ENCODE measurements at regions not wholly inside any gene's neighbourhood (a gene's known extent, or its start where the extent isn't known, plus 50 kb on each side); places are given as distances from the start of the nearest gene placed in this dataset.

GRCh38 chr14:76309572-76310162, 66.3 kb upstream of the ESRRB start:
- Histone ChIP-seq H3K36me3 (no peaks in the 10 kb centered on the region), H3K27me3 (no peaks in the 10 kb centered on the region), H3K9me3 (no peaks in the 10 kb centered on the region), H3K27ac (no peak overlapping the region), H3K4me3 (no peak overlapping the region), H3K4me1 (no peaks in the 10 kb centered on the region)
- no peak for TF ChIP-seq POLR2A (IDR thresholded peaks at IDR 0.05)
- no peak for TF ChIP-seq CTCF (IDR thresholded peaks at IDR 0.05)
- no peak for TF ChIP-seq POLR2AphosphoS5 (IDR thresholded peaks at IDR 0.05; ENCODE audit: insufficient read depth in 1 of 2, low read depth in 1 of 2)
- intact Hi-C loops (cut with DNase I), result no loop called here
- peak; percentile 52 to 56 for DNase-seq (ENCODE audit: extremely low spot score in 2 of 2)

GRCh38 chr14:76311079-76311758, 64.7 kb upstream of the ESRRB start:
- H3K27ac ChIP-seq, result no peak overlapping the region
- no peak overlapping the region for H3K4me3 ChIP-seq
- H3K27me3 ChIP-seq, result no peaks in the 10 kb centered on the region
- H3K9me3 ChIP-seq, result no peaks in the 10 kb centered on the region
- no peaks in the 10 kb centered on the region for H3K36me3 ChIP-seq
- intact Hi-C loops (cut with DNase I), result no loop called here
- no peaks in the 10 kb centered on the region for H3K4me1 ChIP-seq
- DNase-seq (ENCODE audit: extremely low spot score in 2 of 2), result no peak
- TF ChIP-seq CTCF (IDR thresholded peaks at IDR 0.05) (no peak), POLR2AphosphoS5 (IDR thresholded peaks at IDR 0.05; ENCODE audit: insufficient read depth in 1 of 2, low read depth in 1 of 2) (no peak)

GRCh38 chr14:76312821-76313220, 63.1 kb upstream of the ESRRB start:
- no peaks in the 10 kb centered on the region for H3K9me3 ChIP-seq
- no peaks in the 10 kb centered on the region for H3K27me3 ChIP-seq
- H3K4me1 ChIP-seq, result no peaks in the 10 kb centered on the region
- TF ChIP-seq POLR2AphosphoS5 (IDR thresholded peaks at IDR 0.05; ENCODE audit: insufficient read depth in 1 of 2, low read depth in 1 of 2), result no peak
- TF ChIP-seq POLR2A (IDR thresholded peaks at IDR 0.05), result no peak
- TF ChIP-seq CTCF (IDR thresholded peaks at IDR 0.05), result no peak
- DNase-seq (ENCODE audit: extremely low spot score in 2 of 2), result no peak
- intact Hi-C loops (cut with DNase I), result no loop called here
- H3K27ac ChIP-seq, result no peak overlapping the region
- no peaks in the 10 kb centered on the region for H3K36me3 ChIP-seq
- H3K4me3 ChIP-seq, result no peak overlapping the region

GRCh38 chr14:76313303-76313702, 62.6 kb upstream of the ESRRB start:
- no peak for DNase-seq (ENCODE audit: extremely low spot score in 2 of 2)

More at GRCh38 chr14:76313303-76313702, 62.6 kb upstream of the ESRRB start:
- H3K9me3 ChIP-seq, result no peaks in the 10 kb centered on the region
- TF ChIP-seq POLR2AphosphoS5 (IDR thresholded peaks at IDR 0.05; ENCODE audit: insufficient read depth in 1 of 2, low read depth in 1 of 2), result no peak
- no peak for TF ChIP-seq POLR2A (IDR thresholded peaks at IDR 0.05)
- TF ChIP-seq CTCF (IDR thresholded peaks at IDR 0.05), result no peak
- no peak overlapping the region for H3K27ac ChIP-seq
- no peak overlapping the region for H3K4me3 ChIP-seq
- H3K4me1 ChIP-seq, result no peaks in the 10 kb centered on the region
- no peaks in the 10 kb centered on the region for H3K27me3 ChIP-seq
- intact Hi-C loops (cut with DNase I), result no loop called here
- no peaks in the 10 kb centered on the region for H3K36me3 ChIP-seq

All from vagina (tissue), 2 donors.